Stimulated activated naive B cell treated with anti-CD40 and anti-IgM and Interleukin-4, amounts not matched to agents 10 μg/mL and 1 μg/mL and 100 μg/mL, for 72 hours (primary cell): ENCODE measurements at regions not wholly inside any gene's neighbourhood (a gene's known extent, or its start where the extent isn't known, plus 50 kb on each side); places are given as distances from the start of the nearest gene placed in this dataset.
"Not testable (repeated sequence)": the region's sequence is repeated elsewhere in the genome, so short reads cannot be mapped to it uniquely, and the experiment has no call there.

Source experiments
- ATAC-seq, 2 donors: fragments of 150-1000 bp; cut with Tn5 transposase; replicated peaks; 2 replicates each; pipeline ENCODE4 v1.10.0; 2021; ENCODE audit warnings: moderate library complexity in 1 of 2
- DNase-seq: peaks from one replicate; pipeline ENCODE4 v3.0.0; 2021
- H3K27ac Mint-ChIP-seq: one replicate; pipeline ENCODE4 v1.8.0; 2022; ENCODE audit warnings: mild to moderate bottlenecking, mixed read lengths
- H3K27me3 Mint-ChIP-seq, 2 donors: one replicate each; pipeline ENCODE4 v1.8.0; 2022; ENCODE audit warnings: mixed read lengths in 2 of 2
- H3K36me3 Mint-ChIP-seq, 2 donors: one replicate each; pipeline ENCODE4 v1.8.0; 2022; ENCODE audit warnings: mixed read lengths in 2 of 2, mild to moderate bottlenecking in 1 of 2
- H3K4me1 Mint-ChIP-seq, 2 donors: one replicate each; pipeline ENCODE4 v1.8.0; 2022; ENCODE audit warnings: mixed read lengths in 2 of 2, mild to moderate bottlenecking in 1 of 2
- H3K4me3 Mint-ChIP-seq, 2 donors: one replicate each; pipeline ENCODE4 v1.8.0; 2022; ENCODE audit warnings: mild to moderate bottlenecking in 2 of 2, mixed read lengths in 2 of 2, moderate library complexity in 1 of 2
- H3K9me3 Mint-ChIP-seq, 2 donors: one replicate each; pipeline ENCODE4 v1.8.0; 2022; ENCODE audit warnings: mixed read lengths in 2 of 2, mild to moderate bottlenecking in 1 of 2

- H3K36me3 Mint-ChIP-seq = no peaks in the 10 kb centered on the region
- H3K27me3 Mint-ChIP-seq = no peaks in the 10 kb centered on the region
- DNase-seq = no peak
- no peak for ATAC-seq
- no peaks in the 10 kb centered on the region for H3K4me1 Mint-ChIP-seq
- H3K27ac Mint-ChIP-seq = no peak overlapping the region
- H3K4me3 Mint-ChIP-seq = no peak overlapping the region
- H3K9me3 Mint-ChIP-seq = peaks cover 0 to 3% of the 10 kb centered on the region in 2 donors
Observed at GRCh38 chr6:164612751-164613150, 696.7 kb downstream of the C6orf118 start.

DNA sequence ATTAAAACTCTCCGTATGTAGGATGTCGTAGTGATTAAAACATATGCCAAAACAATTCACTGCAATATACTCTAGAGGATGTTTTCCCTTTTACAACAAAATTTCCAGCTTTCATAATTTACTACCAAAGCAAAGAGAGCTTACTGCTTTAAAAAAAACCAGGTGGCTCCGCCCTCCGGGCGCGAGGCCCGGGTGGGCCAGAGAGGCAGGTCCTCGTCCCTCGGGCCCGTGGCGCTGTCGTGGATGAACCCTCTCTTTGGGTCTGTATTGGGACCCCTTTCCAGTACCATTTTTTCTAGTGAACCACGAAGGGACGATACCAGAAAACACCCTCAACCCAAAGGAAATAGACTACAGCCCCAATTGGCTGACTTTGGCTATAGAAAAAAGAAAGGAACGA lies 698.5 kb downstream of the C6orf118 start:
- H3K4me1 Mint-ChIP-seq, H3K27ac Mint-ChIP-seq, DNase-seq, H3K36me3 Mint-ChIP-seq, H3K9me3 Mint-ChIP-seq, H3K4me3 Mint-ChIP-seq, H3K27me3 Mint-ChIP-seq: not testable (repeated sequence)
- ATAC-seq = peak; percentile 50 to 57

DNA sequence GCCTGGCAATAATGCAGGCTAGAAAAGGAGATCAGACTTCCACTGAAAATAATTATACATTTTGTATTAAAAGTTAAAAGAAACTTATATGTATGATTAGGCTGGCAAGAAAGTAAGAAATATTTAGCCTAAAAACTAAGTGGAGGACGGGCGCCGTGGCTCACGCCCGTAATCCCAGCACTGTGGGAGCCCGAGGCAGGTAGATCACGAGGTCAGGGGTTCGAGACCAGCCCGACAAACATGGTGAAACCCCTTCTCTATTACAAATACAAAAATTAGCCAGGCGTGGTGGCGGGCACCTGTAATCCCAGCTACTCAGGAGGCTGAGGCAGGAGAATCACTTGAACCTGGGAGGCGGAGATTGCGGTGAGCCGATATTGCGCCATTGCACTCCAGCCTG lies 707.0 kb downstream of the C6orf118 start:
- H3K27me3 Mint-ChIP-seq, H3K9me3 Mint-ChIP-seq, H3K4me3 Mint-ChIP-seq, H3K4me1 Mint-ChIP-seq, DNase-seq, ATAC-seq, H3K27ac Mint-ChIP-seq, H3K36me3 Mint-ChIP-seq: not testable (repeated sequence)

DNA sequence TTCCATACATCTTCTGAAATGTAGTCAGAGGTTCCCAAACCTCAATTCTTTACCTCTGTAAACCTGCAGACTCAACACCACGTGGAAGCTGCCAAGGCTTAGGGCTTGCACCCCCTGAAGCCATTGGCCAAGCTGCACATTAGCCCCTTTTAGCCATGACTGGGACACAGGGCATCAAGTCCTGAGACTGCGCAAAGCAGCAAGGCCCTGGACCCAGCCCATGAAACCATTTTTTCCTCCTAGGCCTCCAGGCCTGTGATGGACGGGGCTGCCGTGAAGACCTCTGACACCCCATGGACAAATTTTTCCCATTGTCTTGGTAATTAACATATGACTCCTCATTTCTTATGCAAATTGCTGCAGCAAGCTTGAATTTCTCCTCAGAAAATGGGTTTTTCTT lies 727.8 kb downstream of the C6orf118 start:
- Mint-ChIP-seq H3K9me3 (peaks cover 12% of the 10 kb centered on the region in 2 donors), H3K4me3 (no peak overlapping the region), H3K36me3 (peaks cover 0 to 4% of the 10 kb centered on the region in 2 donors), H3K27me3 (no peaks in the 10 kb centered on the region), H3K4me1 (no peaks in the 10 kb centered on the region), H3K27ac (no peak overlapping the region)
- no peak for ATAC-seq
- no peak for DNase-seq

DNA sequence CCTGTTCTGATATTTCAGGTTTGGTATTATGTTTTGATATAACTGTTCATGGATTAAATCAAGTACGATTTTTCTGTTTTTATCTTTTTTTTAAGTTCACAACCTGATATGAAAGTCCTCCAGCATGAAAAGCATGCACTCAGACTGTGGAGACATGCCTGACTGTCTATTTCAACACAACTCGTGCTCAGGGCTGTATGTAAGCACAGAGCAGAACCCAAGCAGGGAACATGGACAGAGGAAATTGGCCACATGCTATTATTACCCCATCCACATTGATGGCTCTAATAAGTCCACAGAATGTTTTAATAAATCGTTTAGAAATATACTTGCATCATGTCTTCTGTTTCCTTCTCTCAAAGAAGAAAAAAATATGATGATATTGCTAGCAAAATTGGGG lies 730.4 kb downstream of the C6orf118 start:
- Mint-ChIP-seq H3K27ac (no peak overlapping the region), H3K27me3 (no peaks in the 10 kb centered on the region), H3K9me3 (peaks cover 12 to 14% of the 10 kb centered on the region in 2 donors), H3K36me3 (peaks cover 0 to 4% of the 10 kb centered on the region in 2 donors), H3K4me1 (no peaks in the 10 kb centered on the region), H3K4me3 (no peak overlapping the region)
- DNase-seq (no peak), ATAC-seq (no peak)

- no peaks in the 10 kb centered on the region for H3K27me3 Mint-ChIP-seq
- H3K4me3 Mint-ChIP-seq = no peak overlapping the region
- DNase-seq (no peak), ATAC-seq (no peak)
- H3K9me3 Mint-ChIP-seq = peaks cover 12 to 15% of the 10 kb centered on the region in 2 donors
- peaks cover 0 to 4% of the 10 kb centered on the region in 2 donors for H3K36me3 Mint-ChIP-seq
- no peak overlapping the region for H3K27ac Mint-ChIP-seq
- H3K4me1 Mint-ChIP-seq = no peaks in the 10 kb centered on the region
Observed at GRCh38 chr6:164578616-164579015, 730.8 kb downstream of the C6orf118 start.

DNA sequence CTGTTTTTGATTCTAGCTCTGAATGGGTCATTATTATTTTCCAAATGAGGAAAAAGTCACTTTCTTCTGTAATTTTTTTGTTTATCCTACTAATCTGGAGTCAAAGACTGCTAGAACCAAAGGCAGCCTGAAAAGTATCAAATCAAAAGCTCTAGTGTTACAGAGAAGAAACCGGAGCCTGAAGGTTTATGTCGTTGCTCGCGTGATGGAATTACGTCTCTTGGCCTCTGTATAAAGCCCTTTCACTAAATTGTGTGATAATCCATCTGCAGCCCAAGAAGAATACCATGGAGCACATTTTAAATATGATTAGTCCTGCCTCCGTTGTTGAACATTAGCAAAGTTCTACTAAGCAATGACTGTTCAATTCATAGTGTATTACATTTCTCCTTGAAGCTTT lies 738.6 kb downstream of the C6orf118 start:
- ATAC-seq (no peak), DNase-seq (no peak)
- H3K36me3 Mint-ChIP-seq = no peaks in the 10 kb centered on the region
- no peak overlapping the region for H3K4me3 Mint-ChIP-seq
- no peak overlapping the region for H3K27ac Mint-ChIP-seq
- no peaks in the 10 kb centered on the region for H3K27me3 Mint-ChIP-seq
- no peaks in the 10 kb centered on the region for H3K4me1 Mint-ChIP-seq
- H3K9me3 Mint-ChIP-seq = peaks cover 3 to 9% of the 10 kb centered on the region in 2 donors

- no peaks in the 10 kb centered on the region for H3K27me3 Mint-ChIP-seq
- DNase-seq = no peak
- H3K9me3 Mint-ChIP-seq = peaks cover 3 to 7% of the 10 kb centered on the region in 2 donors
- H3K4me1 Mint-ChIP-seq = no peaks in the 10 kb centered on the region
- H3K27ac Mint-ChIP-seq = no peak overlapping the region
- no peaks in the 10 kb centered on the region for H3K36me3 Mint-ChIP-seq
- ATAC-seq = no peak
- no peak overlapping the region for H3K4me3 Mint-ChIP-seq
Observed at GRCh38 chr6:164569509-164569908, 739.9 kb downstream of the C6orf118 start.

DNA sequence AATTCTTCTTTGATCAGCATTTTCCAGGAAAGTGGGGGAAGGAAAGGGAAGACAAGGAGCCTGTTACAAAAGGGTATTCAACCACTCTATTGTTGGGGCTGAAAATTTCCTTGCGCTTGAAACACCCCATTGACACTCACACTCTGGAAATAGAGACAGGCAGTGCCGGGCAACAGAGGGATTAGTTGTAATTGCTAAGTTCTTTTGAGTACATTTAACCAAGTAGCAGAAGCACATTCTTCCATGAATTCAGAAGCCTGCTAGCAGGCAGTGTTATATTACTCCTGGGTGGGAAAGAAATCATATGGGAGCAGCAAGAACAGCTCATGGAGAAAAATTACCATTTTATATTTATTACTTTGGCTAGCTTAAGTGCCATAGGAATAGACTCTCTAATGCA lies 745.5 kb downstream of the C6orf118 start:
- H3K36me3 Mint-ChIP-seq = no peaks in the 10 kb centered on the region
- H3K4me3 Mint-ChIP-seq = no peak overlapping the region
- no peak overlapping the region for H3K27ac Mint-ChIP-seq
- peaks cover 10 to 12% of the 10 kb centered on the region in 2 donors for H3K9me3 Mint-ChIP-seq
- H3K27me3 Mint-ChIP-seq = no peaks in the 10 kb centered on the region
- DNase-seq = no peak
- ATAC-seq = no peak
- H3K4me1 Mint-ChIP-seq = no peaks in the 10 kb centered on the region

DNA sequence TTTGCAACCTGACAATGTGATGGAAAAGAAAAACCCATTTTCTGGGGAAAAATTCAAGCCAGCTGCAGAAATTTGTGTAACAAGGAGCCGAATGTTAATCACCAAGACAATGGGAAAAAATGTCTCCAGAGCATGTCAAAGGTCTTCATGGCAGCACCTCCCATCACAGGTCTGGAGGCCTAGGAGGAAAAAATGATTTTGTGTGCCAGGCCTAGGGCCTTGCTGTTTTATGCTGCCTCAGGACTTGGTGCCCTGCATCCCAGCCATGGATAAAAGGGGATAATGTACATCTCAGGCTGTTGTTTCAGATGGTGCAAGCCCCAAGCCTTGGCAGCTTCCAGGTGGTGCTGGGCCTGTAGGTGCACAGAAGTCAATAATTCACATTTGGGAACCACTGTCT lies 747.7 kb downstream of the C6orf118 start:
- Mint-ChIP-seq H3K27me3 (no peaks in the 10 kb centered on the region), H3K9me3 (peaks cover 10 to 12% of the 10 kb centered on the region in 2 donors), H3K36me3 (no peaks in the 10 kb centered on the region), H3K4me1 (no peaks in the 10 kb centered on the region), H3K27ac (no peak overlapping the region), H3K4me3 (no peak overlapping the region)
- DNase-seq = no peak
- no peak for ATAC-seq

GRCh38 chr6:164554700-164555476 lies 754.5 kb downstream of the C6orf118 start:
- Mint-ChIP-seq H3K27ac (no peak overlapping the region), H3K36me3 (no peaks in the 10 kb centered on the region), H3K27me3 (no peaks in the 10 kb centered on the region), H3K9me3 (peaks cover 2 to 3% of the 10 kb centered on the region in 2 donors), H3K4me3 (no peak overlapping the region), H3K4me1 (no peaks in the 10 kb centered on the region)
- DNase-seq (no peak), ATAC-seq (no peak)

- Mint-ChIP-seq H3K9me3 (peaks cover 2 to 3% of the 10 kb centered on the region in 2 donors), H3K4me1 (no peaks in the 10 kb centered on the region), H3K27me3 (no peaks in the 10 kb centered on the region), H3K27ac (no peak overlapping the region), H3K36me3 (no peaks in the 10 kb centered on the region), H3K4me3 (no peak overlapping the region)
- ATAC-seq (no peak), DNase-seq (no peak)
Observed at GRCh38 chr6:164554226-164554625, 755.2 kb downstream of the C6orf118 start.

GRCh38 chr6:164551706-164552105 lies 757.7 kb downstream of the C6orf118 start:
- ATAC-seq = no peak
- H3K4me1 Mint-ChIP-seq = no peaks in the 10 kb centered on the region
- no peak for DNase-seq
- peaks cover 2 to 7% of the 10 kb centered on the region in 2 donors for H3K9me3 Mint-ChIP-seq
- no peak overlapping the region for H3K27ac Mint-ChIP-seq
- no peaks in the 10 kb centered on the region for H3K36me3 Mint-ChIP-seq
- H3K4me3 Mint-ChIP-seq = no peak overlapping the region
- H3K27me3 Mint-ChIP-seq = no peaks in the 10 kb centered on the region

DNA sequence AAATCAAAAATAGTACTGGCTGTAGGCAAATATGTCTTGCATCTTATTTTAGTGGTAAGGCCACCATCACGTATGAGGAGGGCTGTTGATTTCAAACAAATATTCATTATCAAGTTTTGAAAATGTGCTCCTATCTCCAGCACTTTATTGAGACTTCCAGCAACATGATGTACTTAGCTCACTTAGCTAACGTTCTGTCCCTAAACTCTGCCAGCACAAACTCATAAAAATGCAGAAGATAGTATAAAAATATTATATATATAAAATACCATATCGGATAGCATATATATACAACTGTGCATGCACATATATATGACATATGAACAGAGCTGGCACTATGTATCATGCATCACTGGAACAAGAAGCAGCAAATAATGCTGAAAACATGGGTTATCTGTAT lies 762.3 kb downstream of the C6orf118 start:
- DNase-seq = no peak
- H3K27ac Mint-ChIP-seq = no peak overlapping the region
- no peaks in the 10 kb centered on the region for H3K36me3 Mint-ChIP-seq

GRCh38 chr6:164546263-164546662 lies 763.1 kb downstream of the C6orf118 start:
- no peaks in the 10 kb centered on the region for H3K27me3 Mint-ChIP-seq
- no peaks in the 10 kb centered on the region for H3K36me3 Mint-ChIP-seq
- H3K4me3 Mint-ChIP-seq = no peak overlapping the region
- no peak overlapping the region for H3K27ac Mint-ChIP-seq
- no peak for ATAC-seq
- peaks cover 0 to 5% of the 10 kb centered on the region in 2 donors for H3K9me3 Mint-ChIP-seq
- DNase-seq = no peak
- no peaks in the 10 kb centered on the region for H3K4me1 Mint-ChIP-seq

More for the DNA sequence above, 762.3 kb downstream of the C6orf118 start:
- ATAC-seq = no peak
- H3K4me3 Mint-ChIP-seq = no peak overlapping the region
- H3K4me1 Mint-ChIP-seq = no peaks in the 10 kb centered on the region
- no peaks in the 10 kb centered on the region for H3K27me3 Mint-ChIP-seq
- peaks cover 2 to 7% of the 10 kb centered on the region in 2 donors for H3K9me3 Mint-ChIP-seq
